22Rv1 (cell line): ENCODE measurements at regions not wholly inside any gene's neighbourhood (a gene's known extent, or its start where the extent isn't known, plus 50 kb on each side); places are given as distances from the start of the nearest gene placed in this dataset.

Experiments used
- CTCF ChIP-seq: fragments of 450-650 bp; IDR thresholded peaks from 2 replicates; pipeline ENCODE4 v1.5.1; 2017; ENCODE audit warnings: mild to moderate bottlenecking
- ZFX ChIP-seq: fragments of 450-650 bp; IDR thresholded peaks from 2 replicates; pipeline ENCODE4 v1.6.1; 2017; ENCODE audit warnings: antibody characterized with exemption, borderline replicate concordance

DNA sequence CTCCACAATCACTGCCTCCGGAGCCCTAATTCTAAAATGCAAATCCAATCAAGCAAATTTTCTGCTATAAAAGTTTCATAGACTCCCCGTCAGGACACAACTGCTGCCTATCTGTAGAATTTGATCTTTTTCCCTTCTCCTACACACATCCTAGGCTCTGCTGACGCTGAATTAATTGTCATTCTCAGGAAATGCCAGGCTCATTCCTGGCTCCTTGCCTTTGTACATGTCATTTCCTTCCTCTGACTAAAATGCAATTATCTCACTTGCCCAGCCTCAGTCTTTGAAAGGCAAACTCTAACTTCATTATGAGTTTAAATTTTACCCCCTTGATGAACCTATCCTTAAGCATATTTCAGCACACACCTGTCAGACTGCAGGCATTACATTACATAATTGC is 844.9 kb upstream of the CRIM1 start:
- TF ChIP-seq CTCF (no peak), ZFX (no peak)
